B cell (primary cell): ENCODE measurements at regions not wholly inside any gene's neighbourhood (a gene's known extent, or its start where the extent isn't known, plus 50 kb on each side); places are given as distances from the start of the nearest gene placed in this dataset.

ENCODE experiments used
- CTCF ChIP-seq: fragments of 200-600 bp; IDR thresholded peaks from one replicate; pipeline ENCODE4 v1.8.0; 2022; ENCODE audit warnings: antibody characterized with exemption, mild to moderate bottlenecking
- EZH2 ChIP-seq: IDR thresholded peaks from 2 replicates; pipeline ENCODE4 v1.6.1; 2012; ENCODE audit warnings: borderline replicate concordance, low read depth, mild to moderate bottlenecking, moderate library complexity, low read length; ENCODE audit not compliant: insufficient read depth, poor library complexity, severe bottlenecking

GRCh38 chr18:55038162-55038561, 78.9 kb upstream of the CCDC68 start:
- no peak for TF ChIP-seq EZH2
- no peak for TF ChIP-seq CTCF
